Esophagus squamous epithelium (tissue), 5 donors: ENCODE measurements at regions not wholly inside any gene's neighbourhood (a gene's known extent, or its start where the extent isn't known, plus 50 kb on each side); places are given as distances from the start of the nearest gene placed in this dataset.
A peak's percentile ranks its signal among the peaks of the same experiment; 100 is the strongest.

Experiments used
- DNase-seq: peaks from one replicate; lab custom pipeline; 2025; lab: John Stamatoyannopoulos, UW
- H3K27ac ChIP-seq, 4 donors: fragments of 200-600 bp; sonication (generic); one replicate each; pipeline ENCODE4 v1.5.1; 2016 to 2019; ENCODE audit warnings: mild to moderate bottlenecking in 1 of 4
- H3K27me3 ChIP-seq, 4 donors: fragments of 200-600 bp; sonication (generic); 1 replicate in 3 of 4; 2 replicates in 1 of 4; pipeline versions ENCODE4 v1.5.1 to v1.6.0; 2017 to 2021; ENCODE audit warnings: antibody characterized with exemption in 1 of 4
- H3K36me3 ChIP-seq, 3 donors: fragments of 200-600 bp; sonication (generic); one replicate each; pipeline ENCODE4 v1.5.1; 2016 to 2019
- H3K4me1 ChIP-seq, 3 donors: fragments of 200-600 bp; sonication (generic); one replicate each; pipeline ENCODE4 v1.5.1; 2017 to 2019
- H3K4me3 ChIP-seq, 4 donors: fragments of 200-600 bp; sonication (generic); 1 replicate in 3 of 4; 2 replicates in 1 of 4; pipeline ENCODE4 v1.5.1; 2016 to 2019; ENCODE audit warnings: mild to moderate bottlenecking in 2 of 4, moderate library complexity in 1 of 4
- H3K9me3 ChIP-seq, 3 donors: fragments of 200-600 bp; sonication (generic); one replicate each; pipeline ENCODE4 v1.5.1; 2016 to 2019
- POLR2A ChIP-seq, 4 donors: fragments of 450-650 bp; IDR thresholded peaks; one replicate each; pipeline ENCODE4 v1.6.1; 2017; ENCODE audit warnings: antibody characterized with exemption in 4 of 4, mild to moderate bottlenecking in 4 of 4, moderate library complexity in 3 of 4
- WGBS, 2 donors: methylation state at CpG; one replicate each; pipeline ENCODE4 v1.1.5; 2018; 5-methylcytosine and 5-hydroxymethylcytosine counted together
- intact Hi-C: fragments of 100-400 bp; cut with DNase I; formaldehyde crosslinking; loops from one replicate; pipeline ENCODE4 v1.15.0; 2022
- TF ChIP-seq, protein P1 (sequence below), 6 experiments: fragments of 450-650 bp in 4 of 6; fragments of 200-600 bp in 2 of 6; sonication (generic) in 2 of 6; IDR thresholded peaks; one replicate each; pipeline ENCODE4 v1.5.1; 2016 to 2019; ENCODE audit warnings: antibody characterized with exemption in 6 of 6, mild to moderate bottlenecking in 4 of 6, moderate library complexity in 4 of 6
- donor health status: DM: yes; HTN: yes; CAD: no.

DNA sequence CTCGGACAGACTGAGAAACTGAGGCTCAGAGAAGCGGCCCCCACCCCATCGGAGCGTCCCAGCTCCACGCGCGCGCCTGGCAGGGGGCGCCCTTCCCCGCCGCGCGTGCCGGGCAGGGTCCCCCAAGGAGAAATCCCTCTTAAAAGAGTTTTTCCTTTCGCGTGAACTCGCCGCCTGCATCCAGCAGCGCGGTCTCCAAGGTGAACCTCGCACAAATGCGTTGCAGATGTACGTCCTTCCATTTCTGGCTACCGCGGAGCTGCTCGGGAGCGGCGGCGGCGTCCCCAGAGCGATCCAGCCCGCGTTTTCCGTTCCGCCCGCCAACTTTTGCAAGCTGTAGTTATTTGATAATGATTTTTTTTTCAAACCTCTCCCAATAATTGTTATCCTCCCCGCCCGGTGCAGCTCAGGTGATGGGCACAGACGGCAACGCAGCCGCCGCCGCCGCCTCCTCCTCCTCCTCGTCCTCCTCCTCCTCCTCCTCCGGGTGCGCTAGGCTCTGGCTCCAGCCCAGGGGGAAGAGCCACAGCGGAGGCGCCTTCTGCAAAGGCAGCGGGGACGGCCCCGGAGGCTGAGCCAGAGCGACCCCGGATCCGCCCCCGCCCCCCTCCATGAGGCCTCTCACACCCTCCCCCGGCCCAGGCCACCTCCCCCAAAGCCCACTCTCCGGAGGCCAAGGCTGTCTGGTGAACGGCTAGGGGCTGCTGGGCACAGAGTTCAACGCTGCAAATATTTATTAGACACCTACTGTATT, 74.0 kb upstream of the CUX1 start:
- H3K36me3 ChIP-seq, result no peaks in the 10 kb centered on the region
- DNase-seq, result no peak
- H3K27ac ChIP-seq, result no peak overlapping the region
- peaks cover 0 to 52% (median 1%) of the 10 kb centered on the region in 4 donors for H3K27me3 ChIP-seq
- no peak for TF ChIP-seq POLR2A (IDR thresholded peaks at IDR 0.05)
- TF ChIP-seq, protein P1, sequence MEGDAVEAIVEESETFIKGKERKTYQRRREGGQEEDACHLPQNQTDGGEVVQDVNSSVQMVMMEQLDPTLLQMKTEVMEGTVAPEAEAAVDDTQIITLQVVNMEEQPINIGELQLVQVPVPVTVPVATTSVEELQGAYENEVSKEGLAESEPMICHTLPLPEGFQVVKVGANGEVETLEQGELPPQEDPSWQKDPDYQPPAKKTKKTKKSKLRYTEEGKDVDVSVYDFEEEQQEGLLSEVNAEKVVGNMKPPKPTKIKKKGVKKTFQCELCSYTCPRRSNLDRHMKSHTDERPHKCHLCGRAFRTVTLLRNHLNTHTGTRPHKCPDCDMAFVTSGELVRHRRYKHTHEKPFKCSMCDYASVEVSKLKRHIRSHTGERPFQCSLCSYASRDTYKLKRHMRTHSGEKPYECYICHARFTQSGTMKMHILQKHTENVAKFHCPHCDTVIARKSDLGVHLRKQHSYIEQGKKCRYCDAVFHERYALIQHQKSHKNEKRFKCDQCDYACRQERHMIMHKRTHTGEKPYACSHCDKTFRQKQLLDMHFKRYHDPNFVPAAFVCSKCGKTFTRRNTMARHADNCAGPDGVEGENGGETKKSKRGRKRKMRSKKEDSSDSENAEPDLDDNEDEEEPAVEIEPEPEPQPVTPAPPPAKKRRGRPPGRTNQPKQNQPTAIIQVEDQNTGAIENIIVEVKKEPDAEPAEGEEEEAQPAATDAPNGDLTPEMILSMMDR (IDR thresholded peaks at IDR 0.05), result peak in 5 of 6 experiments; percentile 24 to 44 (median 39)
- no peaks in the 10 kb centered on the region for H3K9me3 ChIP-seq
- peaks cover 4 to 22% (median 9%) of the 10 kb centered on the region in 3 donors for H3K4me1 ChIP-seq
- 0 to 1% methylated on average over 20 to 28 of the region's 60 CpGs for WGBS, 2 donors
- peak overlapping the region; percentile 21 to 64 (median 43) for H3K4me3 ChIP-seq
- intact Hi-C loops, result loop anchor here (5.0 kb wide), 1 partner anchor 69 kb away; no protein-coding TSS in a partner anchor

DNA sequence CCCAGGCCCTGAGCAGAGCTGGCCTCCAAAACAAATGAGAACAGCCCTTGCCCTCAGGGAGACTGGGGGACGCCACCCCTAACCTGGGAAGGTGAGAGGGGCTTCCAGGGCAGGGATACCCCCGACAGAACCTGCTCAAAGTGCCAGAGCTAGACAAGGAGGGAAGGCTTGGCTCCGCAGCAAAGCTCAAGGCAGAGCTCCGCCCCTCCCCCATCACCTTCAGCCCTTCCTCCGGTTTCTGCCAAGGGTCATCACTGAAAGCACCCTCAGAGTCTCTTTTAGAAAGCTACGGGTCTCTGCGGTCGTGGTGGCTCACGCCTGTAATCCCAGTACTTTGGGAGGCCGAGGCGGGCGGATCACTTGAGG, 73.4 kb upstream of the CUX1 start:
- no peaks in the 10 kb centered on the region for H3K36me3 ChIP-seq
- DNase-seq, result no peak
- intact Hi-C loops, result loop anchor here (5.0 kb wide), 1 partner anchor 68 kb away; no protein-coding TSS in a partner anchor
- 13 to 54% methylated on average over 3 to 11 of the region's 12 CpGs for WGBS, 2 donors
- H3K4me3 ChIP-seq, result peak overlapping the region in 2 of 4 donors; percentile 47 to 64
- no peak overlapping the region for H3K27ac ChIP-seq
- H3K27me3 ChIP-seq, result peaks cover 0 to 56% (median 1%) of the 10 kb centered on the region in 4 donors
- peaks cover 4 to 22% (median 9%) of the 10 kb centered on the region in 3 donors for H3K4me1 ChIP-seq
- no peaks in the 10 kb centered on the region for H3K9me3 ChIP-seq
- no peak for TF ChIP-seq POLR2A (IDR thresholded peaks at IDR 0.05)
- TF ChIP-seq, protein P1 (IDR thresholded peaks at IDR 0.05), result no peak

DNA sequence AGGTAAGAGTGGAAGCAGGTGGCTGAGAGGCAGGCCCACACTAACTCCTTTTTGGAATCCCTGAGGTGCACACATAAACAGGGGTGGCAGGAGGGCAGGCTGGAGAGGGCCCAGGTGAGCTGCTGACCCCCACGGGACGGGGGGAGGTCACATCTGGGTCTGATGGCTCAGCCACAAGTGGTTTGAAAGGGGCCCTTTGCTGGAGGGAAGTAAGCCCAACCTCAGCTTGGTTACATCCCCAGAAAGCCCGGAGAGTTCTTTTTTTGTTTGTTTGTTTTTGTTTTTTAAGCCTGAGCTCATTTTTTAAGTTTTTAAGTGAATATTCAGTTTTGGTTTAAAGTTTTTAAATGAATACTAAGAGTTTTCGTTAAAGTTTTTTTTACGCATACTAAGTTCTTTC, 72.8 kb upstream of the CUX1 start:
- peaks cover 0 to 63% (median 1%) of the 10 kb centered on the region in 4 donors for H3K27me3 ChIP-seq
- no peak overlapping the region for H3K4me3 ChIP-seq
- peaks cover 4 to 22% (median 9%) of the 10 kb centered on the region in 3 donors for H3K4me1 ChIP-seq
- no peak for TF ChIP-seq POLR2A (IDR thresholded peaks at IDR 0.05)
- TF ChIP-seq, protein P1 (IDR thresholded peaks at IDR 0.05), result no peak
- H3K27ac ChIP-seq, result no peak overlapping the region
- DNase-seq, result no peak
- no peaks in the 10 kb centered on the region for H3K9me3 ChIP-seq
- intact Hi-C loops, result loop anchor here (5.0 kb wide), 1 partner anchor 68 kb away; no protein-coding TSS in a partner anchor
- WGBS, 2 donors, result 75 to 79% methylated on average over 5 of the region's 5 CpGs
- no peaks in the 10 kb centered on the region for H3K36me3 ChIP-seq

DNA sequence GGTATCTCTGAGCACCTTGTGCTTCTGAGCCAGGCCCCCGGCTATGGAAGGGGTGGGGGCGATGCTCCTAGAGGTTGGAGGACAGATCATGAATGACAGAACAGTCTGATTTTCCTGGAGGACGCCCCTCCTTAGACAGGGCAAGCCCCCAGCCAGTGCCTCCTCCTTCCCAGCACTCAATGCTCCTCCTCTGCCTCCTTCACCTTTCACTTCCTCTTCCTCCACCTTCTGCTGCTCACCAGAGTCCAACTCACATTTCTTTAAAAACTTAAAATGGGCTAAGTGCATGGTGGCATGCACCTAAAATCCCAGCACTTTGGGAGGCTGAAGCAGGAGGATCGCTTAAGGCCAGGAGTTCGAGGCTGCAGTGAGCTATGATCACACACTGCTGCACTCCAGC, 71.1 kb upstream of the CUX1 start:
- intact Hi-C loops, result no loop called here
- no peak for DNase-seq

More for the DNA sequence above, 71.1 kb upstream of the CUX1 start:
- Histone ChIP-seq H3K36me3 (no peaks in the 10 kb centered on the region), H3K27ac (no peak overlapping the region), H3K4me1 (peaks cover 4 to 16% (median 9%) of the 10 kb centered on the region in 3 donors), H3K4me3 (no peak overlapping the region), H3K27me3 (peaks cover 0 to 65% (median 1%) of the 10 kb centered on the region in 4 donors), H3K9me3 (no peaks in the 10 kb centered on the region)
- WGBS, 2 donors, result 61 to 74% methylated on average over 2 to 4 of the region's 5 CpGs
- TF ChIP-seq POLR2A (IDR thresholded peaks at IDR 0.05), result no peak
- TF ChIP-seq, protein P1 (IDR thresholded peaks at IDR 0.05), result no peak
